HAP-1 (cell line): ENCODE measurements at regions not wholly inside any gene's neighbourhood (a gene's known extent, or its start where the extent isn't known, plus 50 kb on each side); places are given as distances from the start of the nearest gene placed in this dataset.
"Not testable (repeated sequence)": the region's sequence is repeated elsewhere in the genome, so short reads cannot be mapped to it uniquely, and the experiment has no call there.

Source experiments
- DNase-seq, 2 experiments: peaks; one replicate each; pipeline ENCODE4 v3.0.0-alpha.2; 2016 to 2020; ENCODE audit warnings: low spot score in 2 of 2
- H3K27me3 ChIP-seq: fragments of 250-450 bp; sonication (Bioruptor Pico); 2 replicates; pipeline ENCODE4 v1.5.1; 2020; ENCODE audit warnings: low read depth, mild to moderate bottlenecking, moderate library complexity
- H3K36me3 ChIP-seq: fragments of 250-450 bp; sonication (Bioruptor Pico); replicated peaks from 2 replicates; pipeline ENCODE4 v1.5.1; 2020; ENCODE audit warnings: mild to moderate bottlenecking
- H3K4me1 ChIP-seq: fragments of 250-450 bp; sonication (Bioruptor Pico); 2 replicates; pipeline ENCODE4 v1.5.1; 2020; ENCODE audit warnings: mild to moderate bottlenecking
- H3K4me3 ChIP-seq: fragments of 250-450 bp; sonication (Bioruptor Pico); 2 replicates; pipeline ENCODE4 v1.5.1; 2020; ENCODE audit warnings: mild to moderate bottlenecking, moderate library complexity
- H3K9me3 ChIP-seq: fragments of 250-450 bp; sonication (Bioruptor Pico); 2 replicates; pipeline ENCODE4 v1.5.1; 2020; ENCODE audit warnings: mild to moderate bottlenecking, moderate library complexity
- in situ Hi-C: fragments of 300-500 bp; cut with MboI; formaldehyde crosslinking; loops from 3 replicates; pipeline ENCODE4 v1.14.3; 2020; ENCODE audit warnings: low sequenced_read_pairs, inconsistent platforms, mixed read lengths

DNA sequence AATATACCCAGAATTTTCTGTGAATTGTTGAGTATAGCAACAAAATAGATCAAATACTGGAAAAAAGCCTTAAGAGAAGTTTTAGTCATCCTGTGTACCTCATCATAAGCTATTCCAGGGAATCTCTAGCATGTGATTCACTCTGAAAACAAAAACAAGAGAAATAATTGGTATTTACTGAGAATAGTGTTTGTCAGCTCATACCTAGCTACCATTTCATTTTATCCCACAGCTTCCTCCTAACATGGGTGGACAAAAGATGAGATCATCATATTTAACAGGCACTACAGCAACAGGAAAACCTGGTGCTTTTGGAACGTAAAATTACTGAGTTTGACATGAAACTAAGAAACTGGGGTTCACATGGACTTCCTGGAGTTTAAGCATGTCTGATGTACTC lies 753.5 kb upstream of the NECTIN3 start:
- Histone ChIP-seq H3K4me1 (peaks cover 10% of the 10 kb centered on the region), H3K4me3 (no peak overlapping the region), H3K9me3 (no peaks in the 10 kb centered on the region), H3K36me3 (no peaks in the 10 kb centered on the region), H3K27me3 (no peaks in the 10 kb centered on the region)
- in situ Hi-C loops: no loop called here
- DNase-seq: no peak

DNA sequence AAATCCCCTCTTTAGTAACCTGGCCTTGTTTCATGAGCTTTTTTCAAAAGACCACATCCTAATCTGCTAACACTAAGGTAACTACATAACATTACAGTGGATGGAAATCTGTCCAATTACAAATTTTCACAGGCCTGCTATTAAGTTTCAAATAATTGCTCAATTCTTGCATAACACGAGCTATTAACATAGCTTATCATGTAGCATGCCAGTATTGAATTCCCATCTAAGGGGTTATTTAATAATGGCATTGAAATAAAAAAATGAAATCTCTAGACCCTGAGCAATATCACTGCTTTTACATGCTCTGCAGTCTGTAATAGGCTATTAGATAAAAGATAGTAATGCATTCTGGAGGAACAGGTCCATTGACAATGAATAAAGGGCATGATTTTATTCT lies 748.3 kb upstream of the NECTIN3 start:
- H3K9me3 ChIP-seq: peaks cover 5% of the 10 kb centered on the region; the same call in 1 of the 2 replicates
- no peaks in the 10 kb centered on the region for H3K27me3 ChIP-seq
- DNase-seq: no peak
- no peak overlapping the region for H3K4me3 ChIP-seq
- no peaks in the 10 kb centered on the region for H3K4me1 ChIP-seq
- no peaks in the 10 kb centered on the region for H3K36me3 ChIP-seq
- in situ Hi-C loops: no loop called here

DNA sequence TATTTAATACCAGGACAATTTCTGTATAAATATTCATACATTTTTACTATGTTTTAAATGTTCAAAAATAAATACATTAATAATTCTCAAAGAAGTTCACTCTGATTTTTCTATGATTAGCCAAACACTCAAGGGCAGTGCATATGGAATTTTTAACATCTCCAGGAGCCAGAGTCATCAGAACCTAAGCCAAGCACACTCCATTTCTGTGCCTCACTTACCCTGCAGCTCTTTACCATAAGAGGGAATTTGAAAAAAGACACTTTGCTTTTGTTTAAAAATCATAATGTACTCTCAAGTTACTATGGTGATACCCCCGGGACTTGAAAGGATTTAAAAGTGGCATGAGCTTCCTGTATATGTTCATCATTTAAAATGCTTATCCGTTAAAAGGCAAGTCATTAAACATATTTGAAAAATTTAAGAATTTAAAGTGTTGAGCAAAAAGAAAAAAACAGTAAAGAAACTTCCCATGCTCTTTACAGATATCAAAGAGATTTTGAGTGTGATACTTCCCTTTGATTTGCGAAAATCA lies 747.4 kb upstream of the NECTIN3 start:
- Histone ChIP-seq H3K27me3 (no peaks in the 10 kb centered on the region), H3K9me3 (peaks cover 5% of the 10 kb centered on the region), H3K36me3 (no peaks in the 10 kb centered on the region), H3K4me1 (no peaks in the 10 kb centered on the region), H3K4me3 (no peak overlapping the region)
- in situ Hi-C loops: no loop called here
- DNase-seq: peak in 1 of 2 experiments; percentile 12

DNA sequence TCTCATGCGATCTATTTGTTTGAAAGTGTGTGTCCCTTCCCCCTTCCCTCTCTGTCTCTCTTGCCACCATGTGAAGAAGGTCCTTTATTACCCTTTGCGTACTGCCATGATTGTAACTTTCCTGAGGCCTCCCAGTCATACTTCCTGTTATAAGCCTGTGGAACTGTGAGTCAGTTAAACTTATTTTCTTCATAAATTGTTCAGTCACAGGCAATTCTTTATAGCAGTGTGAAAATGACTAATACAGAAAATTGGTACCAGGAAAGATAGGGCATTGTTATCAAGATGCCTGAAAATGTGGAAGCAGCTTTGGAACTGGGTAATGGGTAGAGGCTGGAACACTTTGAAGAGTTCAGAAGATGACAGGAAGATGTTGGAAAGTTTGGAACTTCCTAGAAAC lies 743.7 kb upstream of the NECTIN3 start:
- Histone ChIP-seq H3K36me3 (no peaks in the 10 kb centered on the region), H3K9me3 (peaks cover 13% of the 10 kb centered on the region), H3K4me1 (no peaks in the 10 kb centered on the region), H3K27me3 (no peaks in the 10 kb centered on the region), H3K4me3 (no peak overlapping the region)
- in situ Hi-C loops: no loop called here
- no peak for DNase-seq

DNA sequence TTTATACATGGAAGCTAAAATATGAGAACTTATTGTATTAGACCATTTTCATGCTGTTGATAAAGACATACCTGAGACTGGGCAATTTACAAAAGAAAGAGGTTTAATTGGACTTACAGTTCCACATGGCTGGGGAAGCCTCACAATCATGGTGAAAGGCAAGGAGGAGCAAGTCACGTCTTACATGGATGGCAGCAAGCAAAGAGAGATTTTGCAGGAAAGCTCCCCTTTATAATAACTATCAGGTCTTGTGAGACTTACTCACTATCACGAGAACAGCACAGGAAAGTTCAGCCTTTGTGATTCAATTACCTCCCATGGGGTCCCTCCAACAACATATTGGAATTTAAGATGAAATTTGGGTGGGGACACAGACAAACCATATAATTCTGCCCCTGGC lies 740.1 kb upstream of the NECTIN3 start:
- in situ Hi-C loops, H3K4me3 ChIP-seq, H3K4me1 ChIP-seq, DNase-seq, H3K27me3 ChIP-seq, H3K36me3 ChIP-seq: not testable (repeated sequence)
- H3K9me3 ChIP-seq: peaks cover 16% of the 10 kb centered on the region

DNA sequence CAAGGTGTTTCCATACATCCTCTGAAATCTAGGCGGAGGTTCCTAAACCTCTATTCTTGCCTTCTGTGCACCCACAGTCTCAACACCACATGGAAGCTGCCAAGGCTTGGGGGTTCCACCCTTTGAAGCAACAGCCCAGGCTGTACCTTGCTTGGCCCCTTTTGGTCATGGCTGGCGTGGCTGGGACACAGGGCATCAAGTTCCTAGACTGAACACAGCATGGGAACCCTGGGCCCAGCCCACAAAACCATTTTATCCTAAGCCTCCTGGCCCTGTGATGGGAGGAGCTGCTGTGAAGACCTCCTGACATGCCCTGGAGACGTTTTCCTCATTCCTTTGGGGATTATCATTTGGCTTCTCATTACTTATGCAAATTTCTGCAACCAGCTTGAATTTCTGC lies 739.0 kb upstream of the NECTIN3 start:
- no peaks in the 10 kb centered on the region for H3K4me1 ChIP-seq
- no peak overlapping the region for H3K4me3 ChIP-seq
- no peak for DNase-seq
- H3K9me3 ChIP-seq: peaks cover 19% of the 10 kb centered on the region
- no peaks in the 10 kb centered on the region for H3K27me3 ChIP-seq
- in situ Hi-C loops: no loop called here
- H3K36me3 ChIP-seq: no peaks in the 10 kb centered on the region

DNA sequence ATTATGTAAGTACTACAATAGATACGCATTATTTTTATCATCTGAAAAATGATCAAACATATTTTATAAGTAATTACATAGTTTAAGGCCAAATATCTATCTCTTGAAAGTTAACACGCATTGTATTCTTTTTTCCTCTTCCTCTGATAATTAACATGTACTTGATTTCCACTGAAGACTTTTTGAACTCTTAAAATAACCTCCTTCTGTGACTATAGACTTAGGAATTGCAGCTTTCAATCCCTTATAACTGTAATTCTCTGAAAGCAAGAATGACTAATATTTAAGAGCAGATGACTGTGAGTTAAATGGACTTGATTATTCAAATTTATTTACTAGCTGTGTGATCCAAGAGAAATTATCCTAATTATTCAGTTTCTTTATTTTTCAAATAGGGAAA lies 730.6 kb upstream of the NECTIN3 start:
- H3K4me3 ChIP-seq: no peak overlapping the region
- in situ Hi-C loops: no loop called here

DNA sequence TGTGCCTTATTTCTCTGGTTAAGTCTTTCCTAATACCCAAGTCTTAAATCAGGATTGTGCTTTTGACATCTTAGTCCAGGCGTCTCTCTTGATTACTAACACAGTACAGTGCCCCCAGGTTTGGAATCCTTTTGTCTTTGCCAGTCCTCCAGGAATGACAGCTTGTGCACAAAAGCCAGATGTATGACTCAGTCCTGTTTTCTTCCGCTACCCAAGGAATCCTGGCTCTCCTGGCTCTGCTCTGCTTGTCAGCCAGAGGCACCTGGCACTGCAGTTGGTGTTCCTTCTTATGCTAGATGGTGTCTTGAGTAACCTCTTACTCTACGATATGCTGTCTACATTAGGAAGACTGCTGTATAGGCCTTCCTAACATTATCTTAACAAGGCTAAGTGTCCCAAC lies 728.2 kb upstream of the NECTIN3 start:
- in situ Hi-C loops: no loop called here
- no peaks in the 10 kb centered on the region for H3K4me1 ChIP-seq
- no peaks in the 10 kb centered on the region for H3K9me3 ChIP-seq
- H3K4me3 ChIP-seq: no peak overlapping the region
- H3K27me3 ChIP-seq: no peaks in the 10 kb centered on the region
- no peaks in the 10 kb centered on the region for H3K36me3 ChIP-seq
- no peak for DNase-seq

More for the DNA sequence above, 730.6 kb upstream of the NECTIN3 start:
- H3K9me3 ChIP-seq: peaks cover 3% of the 10 kb centered on the region; the same call in 1 of the 2 replicates
- DNase-seq: no peak
- no peaks in the 10 kb centered on the region for H3K4me1 ChIP-seq
- no peaks in the 10 kb centered on the region for H3K36me3 ChIP-seq
- no peaks in the 10 kb centered on the region for H3K27me3 ChIP-seq

DNA sequence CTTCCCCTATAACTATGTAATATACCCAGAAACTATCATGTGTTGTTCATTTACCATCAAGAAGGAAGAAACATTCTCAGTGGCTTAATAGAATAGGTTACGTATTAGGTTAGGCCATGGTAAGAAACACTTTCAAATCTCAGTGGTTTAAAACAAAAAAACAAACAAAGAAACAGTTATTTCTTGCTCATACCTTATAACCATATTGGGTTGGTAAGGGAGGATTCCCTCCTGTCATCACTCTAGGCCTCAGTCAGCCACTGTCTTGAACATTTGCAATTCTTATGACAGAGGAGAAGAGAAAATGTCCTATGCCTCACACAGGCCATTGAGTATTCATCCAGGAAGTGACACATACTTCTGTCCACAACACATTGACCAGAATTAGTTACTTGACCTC lies 727.7 kb upstream of the NECTIN3 start:
- in situ Hi-C loops: no loop called here
- Histone ChIP-seq H3K4me1 (no peaks in the 10 kb centered on the region), H3K4me3 (no peak overlapping the region), H3K9me3 (no peaks in the 10 kb centered on the region), H3K36me3 (no peaks in the 10 kb centered on the region), H3K27me3 (no peaks in the 10 kb centered on the region)
- no peak for DNase-seq

DNA sequence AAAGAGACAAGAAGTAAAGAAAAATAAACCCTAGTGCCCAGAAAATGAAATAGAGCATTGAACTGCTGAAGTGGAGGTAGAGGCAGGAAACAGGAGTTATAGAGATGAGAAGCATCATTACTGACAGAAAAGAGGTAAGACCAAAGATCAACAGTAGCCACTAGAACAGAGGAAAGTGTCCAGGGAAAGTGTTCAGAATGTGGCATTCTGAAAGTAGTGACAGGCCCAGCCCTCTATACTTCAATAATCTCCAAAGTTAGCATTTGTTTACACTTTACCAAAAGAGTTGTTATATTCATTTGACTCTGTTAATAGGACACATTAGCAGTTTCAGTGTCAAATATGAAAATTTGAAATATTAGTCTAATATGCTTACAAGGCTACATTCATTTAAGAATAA lies 727.1 kb upstream of the NECTIN3 start:
- no peaks in the 10 kb centered on the region for H3K4me1 ChIP-seq

DNA sequence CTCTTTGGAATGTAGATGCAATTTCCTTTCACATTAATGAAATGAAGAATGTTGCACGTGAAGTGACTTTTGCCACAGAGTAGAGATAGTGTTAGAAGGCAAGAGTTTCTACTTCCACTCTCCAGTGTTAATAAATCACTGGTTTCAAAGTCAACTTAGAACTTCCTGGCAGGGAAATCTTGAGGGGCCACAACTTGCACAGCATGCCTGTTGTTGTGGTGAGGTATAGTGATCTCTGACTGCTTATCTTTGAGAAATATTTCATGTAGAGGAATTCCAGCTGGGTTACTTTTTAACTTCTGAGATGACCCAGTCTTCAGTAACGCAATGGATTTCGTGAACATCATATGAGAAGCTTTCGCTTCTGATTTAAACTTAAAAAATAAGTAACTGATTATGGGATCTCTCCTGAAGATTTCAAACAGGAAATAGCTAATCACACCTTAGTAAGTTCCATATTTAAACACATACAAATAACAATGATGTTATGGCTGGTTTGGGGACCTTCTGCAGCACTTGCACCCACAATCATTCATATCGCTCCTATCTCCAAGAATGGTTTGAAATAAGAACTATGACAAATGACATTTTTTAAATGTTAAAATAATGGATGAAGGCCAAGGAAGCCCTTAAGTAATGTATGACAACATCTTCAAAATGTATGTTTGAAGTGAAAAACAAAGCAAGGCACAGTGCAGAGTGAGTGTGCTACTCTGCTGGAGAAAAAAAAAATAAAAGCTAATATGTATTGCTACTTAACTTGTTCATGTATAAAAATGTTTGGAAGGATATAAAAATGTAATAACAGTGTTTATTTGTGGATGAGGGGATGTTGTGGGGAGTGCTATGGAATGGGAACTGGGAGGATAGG lies 726.5 kb upstream of the NECTIN3 start:
- in situ Hi-C loops: no loop called here
- Histone ChIP-seq H3K4me1 (no peaks in the 10 kb centered on the region), H3K27me3 (no peaks in the 10 kb centered on the region), H3K9me3 (no peaks in the 10 kb centered on the region), H3K4me3 (no peak overlapping the region), H3K36me3 (no peaks in the 10 kb centered on the region)
- no peak for DNase-seq

More for the DNA sequence above, 727.1 kb upstream of the NECTIN3 start:
- no peaks in the 10 kb centered on the region for H3K27me3 ChIP-seq
- in situ Hi-C loops: no loop called here
- H3K9me3 ChIP-seq: no peaks in the 10 kb centered on the region
- H3K36me3 ChIP-seq: no peaks in the 10 kb centered on the region
- no peak overlapping the region for H3K4me3 ChIP-seq
- no peak for DNase-seq

DNA sequence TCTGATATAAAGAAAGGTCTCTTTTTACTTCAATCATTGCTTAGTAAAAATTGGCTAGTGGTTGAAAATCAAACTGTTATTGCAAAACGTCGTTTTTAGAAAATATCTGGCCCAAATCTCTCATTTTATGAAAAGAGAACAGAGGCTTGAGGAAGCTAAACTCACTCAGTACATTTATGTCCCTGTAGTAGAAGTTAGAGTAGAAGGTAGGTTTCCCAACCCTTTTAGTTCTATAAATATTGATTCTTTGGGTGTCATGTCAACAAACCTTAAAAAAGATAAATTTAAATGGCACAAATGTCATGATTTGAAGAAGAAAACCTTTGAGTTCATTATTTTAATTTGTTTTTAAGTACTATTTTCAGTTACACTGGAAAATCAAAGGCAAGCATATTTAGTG lies 722.3 kb upstream of the NECTIN3 start:
- Histone ChIP-seq H3K4me3 (no peak overlapping the region), H3K27me3 (no peaks in the 10 kb centered on the region), H3K9me3 (no peaks in the 10 kb centered on the region), H3K36me3 (no peaks in the 10 kb centered on the region), H3K4me1 (no peaks in the 10 kb centered on the region)
- DNase-seq: no peak
- in situ Hi-C loops: no loop called here

DNA sequence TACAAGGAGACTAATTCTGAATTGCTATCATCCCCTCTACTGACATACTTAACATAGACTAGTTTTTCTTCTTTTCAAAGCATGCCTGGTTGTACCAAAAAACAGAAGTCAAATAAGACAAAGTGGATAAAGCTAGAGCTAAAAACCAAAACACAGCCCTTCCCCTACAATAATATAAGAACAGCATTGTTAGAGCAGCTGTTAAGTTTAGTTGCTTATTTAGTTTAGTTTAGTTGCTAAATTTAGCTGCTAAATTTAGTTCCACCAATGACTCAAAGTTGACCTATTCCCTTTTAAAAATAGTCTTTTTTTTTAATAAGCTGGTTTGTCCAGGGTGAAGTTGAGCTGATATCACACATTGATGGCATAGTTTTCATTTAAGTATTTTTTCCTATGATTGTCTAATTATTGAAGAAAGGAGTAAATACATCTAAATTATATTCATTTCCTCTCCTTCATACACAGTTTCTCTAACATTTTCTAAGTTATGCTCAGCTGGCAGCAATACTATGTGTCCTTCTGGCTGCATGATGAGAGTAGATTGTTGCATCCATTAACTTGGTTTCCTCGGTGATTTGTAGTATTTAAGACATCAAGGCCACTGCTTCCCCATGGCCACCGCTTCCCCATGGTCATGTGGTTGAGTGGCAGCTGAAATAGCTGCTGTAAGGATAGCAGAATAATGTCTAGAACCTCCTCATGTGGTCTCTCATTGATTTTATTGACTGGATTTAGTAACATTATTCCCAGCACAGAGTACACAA lies 718.6 kb upstream of the NECTIN3 start:
- in situ Hi-C loops: no loop called here
- no peaks in the 10 kb centered on the region for H3K36me3 ChIP-seq
- no peaks in the 10 kb centered on the region for H3K4me1 ChIP-seq
- no peak for DNase-seq
- H3K27me3 ChIP-seq: no peaks in the 10 kb centered on the region
- H3K9me3 ChIP-seq: no peaks in the 10 kb centered on the region
- H3K4me3 ChIP-seq: no peak overlapping the region

DNA sequence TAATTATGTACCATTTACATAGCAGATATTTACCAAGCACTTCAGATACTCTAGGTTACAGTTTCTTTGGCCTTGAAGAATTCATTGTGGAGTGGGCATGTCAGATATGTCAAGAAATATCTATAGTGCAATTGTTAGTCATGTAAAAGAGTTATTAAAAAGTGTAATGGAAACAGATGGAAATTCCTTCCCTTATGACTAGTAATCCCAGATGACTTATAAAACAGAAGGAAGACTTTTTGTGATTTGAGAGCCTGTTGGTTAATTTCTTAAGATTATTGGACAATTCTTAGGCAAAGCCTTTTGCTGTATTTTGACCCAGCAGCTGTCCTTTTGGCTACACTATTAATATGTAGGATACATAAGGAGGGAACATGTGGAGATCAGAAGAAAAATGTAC lies 708.9 kb upstream of the NECTIN3 start:
- DNase-seq: no peak
- in situ Hi-C loops: no loop called here

More for the DNA sequence above, 708.9 kb upstream of the NECTIN3 start:
- Histone ChIP-seq H3K4me3 (no peak overlapping the region), H3K27me3 (no peaks in the 10 kb centered on the region), H3K4me1 (no peaks in the 10 kb centered on the region), H3K36me3 (no peaks in the 10 kb centered on the region), H3K9me3 (no peaks in the 10 kb centered on the region)
